ENCODE measurements at regions not wholly inside any gene's neighbourhood (a gene's known extent, or its start where the extent isn't known, plus 50 kb on each side); places are given as distances from the start of the nearest gene placed in this dataset.

- Histone ChIP-seq H3K4me1 (ENCODE audit: control insufficient read depth, insufficient read depth, low read length) (no peaks in the 10 kb centered on the region), H3K9me3 (ENCODE audit: control insufficient read depth, insufficient read depth, low read depth, low read length) (no peaks in the 10 kb centered on the region), H3K4me3 (ENCODE audit: low read depth, low read length) (no peak overlapping the region), H3K27ac (ENCODE audit: extremely low read depth, low read depth, low read length) (no peak overlapping the region), H3K36me3 (ENCODE audit: control insufficient read depth in 2 of 2, insufficient read depth in 1 of 2, low read length in 2 of 2) (no peaks in the 10 kb centered on the region)
- TF ChIP-seq ZBTB20 (tag by site-specific recombination; IDR thresholded peaks at IDR 0.05), result no peak
- no peak for TF ChIP-seq ZNF558 (tag by site-specific recombination; IDR thresholded peaks at IDR 0.05)
- TF ChIP-seq ZNF747 (tag by site-specific recombination; IDR thresholded peaks at IDR 0.05), result no peak
- no peak for TF ChIP-seq ZNF449 (tag by site-specific recombination; IDR thresholded peaks at IDR 0.05)
- no peak for TF ChIP-seq ZNF302 (tag by site-specific recombination; IDR thresholded peaks at IDR 0.05; ENCODE audit: low read depth)
- TF ChIP-seq ZNF843 (tag by site-specific recombination; IDR thresholded peaks at IDR 0.05), result no peak
- TF ChIP-seq ZNF426 (tag by site-specific recombination; IDR thresholded peaks at IDR 0.05), result no peak
- TF ChIP-seq KLF17 (tag by site-specific recombination; IDR thresholded peaks at IDR 0.05), result no peak
- TF ChIP-seq ZNF610 (tag by site-specific recombination; IDR thresholded peaks at IDR 0.05; ENCODE audit: borderline replicate concordance), result no peak
- TF ChIP-seq ZNF37A (tag by site-specific recombination; IDR thresholded peaks at IDR 0.05), result no peak
- no peak for TF ChIP-seq ZNF202 (tag by site-specific recombination; IDR thresholded peaks at IDR 0.05; ENCODE audit: borderline replicate concordance)
- TF ChIP-seq ZNF658 (tag by site-specific recombination; IDR thresholded peaks at IDR 0.05), result no peak
- no peak for TF ChIP-seq ZNF48 (tag by site-specific recombination; IDR thresholded peaks at IDR 0.05)
- TF ChIP-seq ZNF626 (tag by site-specific recombination; IDR thresholded peaks at IDR 0.05), result no peak
- CTCF ChIA-PET, result interaction anchor here (0.6 kb wide), 1 partner anchor 552 kb away, joined by 5 read pairs; no protein-coding TSS in a partner anchor
- POLR2A ChIA-PET, result no interaction called here
Observed at GRCh38 chr6:44681761-44682160, 294.3 kb downstream of the CDC5L start.

- Histone ChIP-seq H3K9me3 (ENCODE audit: control insufficient read depth, insufficient read depth, low read depth, low read length) (no peaks in the 10 kb centered on the region), H3K4me1 (ENCODE audit: control insufficient read depth, insufficient read depth, low read length) (no peaks in the 10 kb centered on the region), H3K27ac (ENCODE audit: extremely low read depth, low read depth, low read length) (no peak overlapping the region), H3K36me3 (ENCODE audit: control insufficient read depth in 2 of 2, insufficient read depth in 1 of 2, low read length in 2 of 2) (no peaks in the 10 kb centered on the region), H3K4me3 (ENCODE audit: low read depth, low read length) (no peak overlapping the region)
- ChIA-PET POLR2A (interaction anchor here (0.6 kb wide), 1 partner anchor 8 kb away, joined by 5 read pairs; no protein-coding TSS in a partner anchor), CTCF (interaction anchor here (0.6 to 0.7 kb wide), 2 partner anchors 91 to 551 kb away, joined by 3 to 5 read pairs; no protein-coding TSS in a partner anchor)
- TF ChIP-seq ZNF48 (tag by site-specific recombination; IDR thresholded peaks at IDR 0.05) (no peak), ZNF76 (tag by site-specific recombination; IDR thresholded peaks at IDR 0.05; ENCODE audit: borderline replicate concordance, low read depth) (no peak), ZNF133 (tag by site-specific recombination; IDR thresholded peaks at IDR 0.05) (no peak), ZNF23 (tag by site-specific recombination; IDR thresholded peaks at IDR 0.05; ENCODE audit: borderline replicate concordance) (no peak), TCF7L2 (IDR thresholded peaks at IDR 0.05; ENCODE audit: borderline replicate concordance, low read depth, low read length) (no peak), ZNF354C (tag by site-specific recombination; IDR thresholded peaks at IDR 0.05; ENCODE audit: borderline replicate concordance, low read depth) (no peak), ZNF548 (tag by site-specific recombination; IDR thresholded peaks at IDR 0.05) (no peak), ZNF274 (IDR thresholded peaks at IDR 0.05; ENCODE audit: low read length) (no peak), ZNF274 (tag by site-specific recombination; IDR thresholded peaks at IDR 0.05; ENCODE audit: borderline replicate concordance) (no peak), ZNF214 (tag by site-specific recombination; IDR thresholded peaks at IDR 0.05; ENCODE audit: borderline replicate concordance) (no peak), ZBTB17 (tag by site-specific recombination; IDR thresholded peaks at IDR 0.05) (no peak), ZNF518A (tag by site-specific recombination; conservative IDR thresholded peaks at IDR 0.05; ENCODE audit: low read depth) (no peak), ZNF37A (tag by site-specific recombination; IDR thresholded peaks at IDR 0.05) (no peak)
Observed at GRCh38 chr6:44682280-44682679, 294.8 kb downstream of the CDC5L start.
